ENCODE measurements at regions not wholly inside any gene's neighbourhood (a gene's known extent, or its start where the extent isn't known, plus 50 kb on each side); places are given as distances from the start of the nearest gene placed in this dataset.

DNA sequence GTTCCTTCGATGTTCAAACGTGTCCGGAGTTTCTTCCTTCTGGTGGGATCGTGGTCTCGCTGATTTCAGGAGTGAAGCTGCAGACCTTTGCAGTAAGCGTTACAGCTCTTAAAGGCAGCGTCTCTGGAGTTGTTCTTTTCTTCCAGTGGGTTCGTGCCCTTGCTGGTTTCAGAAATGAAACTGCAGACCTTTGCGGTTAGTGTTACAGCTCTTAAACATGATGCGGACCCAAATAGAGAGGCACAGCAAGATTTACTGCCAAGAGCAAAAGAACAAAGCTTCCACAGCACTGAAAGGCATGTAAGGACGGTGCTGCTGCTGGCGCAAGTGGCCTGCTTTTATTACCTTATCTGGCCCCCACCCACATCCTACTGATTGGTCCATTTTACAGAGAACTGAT is 931.4 kb downstream of the IPMK start:
- TF ChIP-seq, protein P1, sequence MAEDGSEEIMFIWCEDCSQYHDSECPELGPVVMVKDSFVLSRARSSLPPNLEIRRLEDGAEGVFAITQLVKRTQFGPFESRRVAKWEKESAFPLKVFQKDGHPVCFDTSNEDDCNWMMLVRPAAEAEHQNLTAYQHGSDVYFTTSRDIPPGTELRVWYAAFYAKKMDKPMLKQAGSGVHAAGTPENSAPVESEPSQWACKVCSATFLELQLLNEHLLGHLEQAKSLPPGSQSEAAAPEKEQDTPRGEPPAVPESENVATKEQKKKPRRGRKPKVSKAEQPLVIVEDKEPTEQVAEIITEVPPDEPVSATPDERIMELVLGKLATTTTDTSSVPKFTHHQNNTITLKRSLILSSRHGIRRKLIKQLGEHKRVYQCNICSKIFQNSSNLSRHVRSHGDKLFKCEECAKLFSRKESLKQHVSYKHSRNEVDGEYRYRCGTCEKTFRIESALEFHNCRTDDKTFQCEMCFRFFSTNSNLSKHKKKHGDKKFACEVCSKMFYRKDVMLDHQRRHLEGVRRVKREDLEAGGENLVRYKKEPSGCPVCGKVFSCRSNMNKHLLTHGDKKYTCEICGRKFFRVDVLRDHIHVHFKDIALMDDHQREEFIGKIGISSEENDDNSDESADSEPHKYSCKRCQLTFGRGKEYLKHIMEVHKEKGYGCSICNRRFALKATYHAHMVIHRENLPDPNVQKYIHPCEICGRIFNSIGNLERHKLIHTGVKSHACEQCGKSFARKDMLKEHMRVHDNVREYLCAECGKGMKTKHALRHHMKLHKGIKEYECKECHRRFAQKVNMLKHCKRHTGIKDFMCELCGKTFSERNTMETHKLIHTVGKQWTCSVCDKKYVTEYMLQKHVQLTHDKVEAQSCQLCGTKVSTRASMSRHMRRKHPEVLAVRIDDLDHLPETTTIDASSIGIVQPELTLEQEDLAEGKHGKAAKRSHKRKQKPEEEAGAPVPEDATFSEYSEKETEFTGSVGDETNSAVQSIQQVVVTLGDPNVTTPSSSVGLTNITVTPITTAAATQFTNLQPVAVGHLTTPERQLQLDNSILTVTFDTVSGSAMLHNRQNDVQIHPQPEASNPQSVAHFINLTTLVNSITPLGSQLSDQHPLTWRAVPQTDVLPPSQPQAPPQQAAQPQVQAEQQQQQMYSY (CRISPR knock-in tag; IDR thresholded peaks at IDR 0.05), result no peak
- TF ChIP-seq NRF1 (conservative IDR thresholded peaks at IDR 0.05; ENCODE audit: low read depth, low read length) (no peak), PAX8 (IDR thresholded peaks at IDR 0.05) (no peak)
- Histone ChIP-seq H3K9ac (ENCODE audit: control insufficient read depth, insufficient read depth, low read length) (no peak overlapping the region), H3K27me3 (replicated peaks in 1 of 2; ENCODE audit: control insufficient read depth in 2 of 2, insufficient read depth in 2 of 2, low read length in 1 of 2) (no peaks in the 10 kb centered on the region), H3K79me2 (ENCODE audit: control insufficient read depth, insufficient read depth, low read length) (no peaks in the 10 kb centered on the region), H3K4me1 (ENCODE audit: control insufficient read depth, insufficient read depth, low read length) (no peaks in the 10 kb centered on the region), H3K4me3 (no peak overlapping the region), H3K9me3 (replicated peaks; ENCODE audit: control insufficient read depth, insufficient read depth, low read length) (no peaks in the 10 kb centered on the region), H3K4me2 (ENCODE audit: control insufficient read depth, insufficient read depth) (no peak overlapping the region), H4K20me1 (ENCODE audit: control insufficient read depth, insufficient read depth) (no peaks in the 10 kb centered on the region), H3K36me3 (ENCODE audit: control insufficient read depth in 2 of 2, insufficient read depth in 2 of 2, low read length in 1 of 2) (no peaks in the 10 kb centered on the region), H3K27ac (ENCODE audit: control insufficient read depth, insufficient read depth) (no peak overlapping the region), H2AFZ (ENCODE audit: control insufficient read depth, low read depth, low read length) (no peak overlapping the region)
- intact Hi-C loops (cut with micrococcal nuclease; ENCODE audit: unreplicated experiment) (loop anchor here (5.0 kb wide), 2 partner anchors 256 to 816 kb away; no protein-coding TSS in a partner anchor), in situ Hi-C loops (cut with MboI) (no loop called here)
- ChIA-PET SMC1A (ENCODE audit: uncharacterized antibody, unreplicated experiment) (no interaction called here), POLR2A (no interaction called here), CTCF (interaction anchor here (1.2 to 9.4 kb wide), 2 partner anchors 19 to 320 kb away, joined by 4 to 109 read pairs; no protein-coding TSS in a partner anchor), RAD21 (ENCODE audit: unreplicated experiment) (no interaction called here)
- no peak for ATAC-seq
- no peak for DNase-seq (ENCODE audit: low read depth, low spot score)
- no peak for FAIRE-seq
- WGBS (ENCODE audit: insufficient coverage, insufficient replicate concordance, low lambda C conversion rate, missing lambda C conversion rate), result 57% methylated on average over 12 of the region's 12 CpGs
- no TSS peak for BruUV-seq (replicated peaks)

DNA sequence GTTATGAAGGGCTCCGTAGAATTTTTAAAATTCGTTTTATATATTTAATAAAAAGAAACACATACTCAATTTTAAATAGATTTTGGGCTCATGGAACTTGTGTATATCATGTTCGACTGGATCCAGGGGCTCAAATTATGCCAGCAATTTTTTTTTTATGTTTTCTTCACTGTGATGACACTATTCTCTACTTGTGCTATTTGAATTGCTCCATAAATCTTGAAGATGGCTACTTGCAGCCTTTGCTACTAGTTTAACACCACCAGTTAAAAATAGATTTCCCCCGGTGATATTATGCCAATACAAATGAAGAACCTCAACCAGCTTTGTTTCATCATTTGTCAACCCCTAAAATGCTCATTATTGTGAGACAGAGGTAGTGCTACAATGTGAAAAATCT is 933.2 kb downstream of the IPMK start:
- Histone ChIP-seq H2AFZ (ENCODE audit: control insufficient read depth, low read depth, low read length) (no peak overlapping the region), H4K20me1 (ENCODE audit: control insufficient read depth, insufficient read depth) (no peaks in the 10 kb centered on the region), H3K9me3 (replicated peaks; ENCODE audit: control insufficient read depth, insufficient read depth, low read length) (no peaks in the 10 kb centered on the region), H3K4me2 (ENCODE audit: control insufficient read depth, insufficient read depth) (no peak overlapping the region), H3K79me2 (ENCODE audit: control insufficient read depth, insufficient read depth, low read length) (no peaks in the 10 kb centered on the region), H3K4me3 (no peak overlapping the region), H3K36me3 (ENCODE audit: control insufficient read depth in 2 of 2, insufficient read depth in 2 of 2, low read length in 1 of 2) (no peaks in the 10 kb centered on the region), H3K27ac (ENCODE audit: control insufficient read depth, insufficient read depth) (no peak overlapping the region), H3K27me3 (replicated peaks in 1 of 2; ENCODE audit: control insufficient read depth in 2 of 2, insufficient read depth in 2 of 2, low read length in 1 of 2) (no peaks in the 10 kb centered on the region), H3K9ac (ENCODE audit: control insufficient read depth, insufficient read depth, low read length) (no peak overlapping the region), H3K4me1 (ENCODE audit: control insufficient read depth, insufficient read depth, low read length) (no peaks in the 10 kb centered on the region)
- WGBS (ENCODE audit: insufficient coverage, insufficient replicate concordance, low lambda C conversion rate, missing lambda C conversion rate), result 0% methylated on average over 4 of the region's 4 CpGs
- FAIRE-seq, result no peak
- ChIA-PET CTCF (interaction anchor here (0.8 kb wide), 1 partner anchor 323 kb away, joined by 3 read pairs; no protein-coding TSS in a partner anchor), SMC1A (ENCODE audit: uncharacterized antibody, unreplicated experiment) (interaction anchor here (0.7 kb wide), 1 partner anchor 269 kb away, joined by 3 read pairs; no protein-coding TSS in a partner anchor), RAD21 (ENCODE audit: unreplicated experiment) (no interaction called here), POLR2A (no interaction called here)
- TF ChIP-seq, protein P2, sequence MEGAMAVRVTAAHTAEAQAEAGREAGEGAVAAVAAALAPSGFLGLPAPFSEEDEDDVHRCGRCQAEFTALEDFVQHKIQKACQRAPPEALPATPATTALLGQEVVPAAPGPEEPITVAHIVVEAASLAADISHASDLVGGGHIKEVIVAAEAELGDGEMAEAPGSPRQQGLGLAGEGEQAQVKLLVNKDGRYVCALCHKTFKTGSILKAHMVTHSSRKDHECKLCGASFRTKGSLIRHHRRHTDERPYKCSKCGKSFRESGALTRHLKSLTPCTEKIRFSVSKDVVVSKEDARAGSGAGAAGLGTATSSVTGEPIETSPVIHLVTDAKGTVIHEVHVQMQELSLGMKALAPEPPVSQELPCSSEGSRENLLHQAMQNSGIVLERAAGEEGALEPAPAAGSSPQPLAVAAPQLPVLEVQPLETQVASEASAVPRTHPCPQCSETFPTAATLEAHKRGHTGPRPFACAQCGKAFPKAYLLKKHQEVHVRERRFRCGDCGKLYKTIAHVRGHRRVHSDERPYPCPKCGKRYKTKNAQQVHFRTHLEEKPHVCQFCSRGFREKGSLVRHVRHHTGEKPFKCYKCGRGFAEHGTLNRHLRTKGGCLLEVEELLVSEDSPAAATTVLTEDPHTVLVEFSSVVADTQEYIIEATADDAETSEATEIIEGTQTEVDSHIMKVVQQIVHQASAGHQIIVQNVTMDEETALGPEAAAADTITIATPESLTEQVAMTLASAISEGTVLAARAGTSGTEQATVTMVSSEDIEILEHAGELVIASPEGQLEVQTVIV (IDR thresholded peaks at IDR 0.05; ENCODE audit: borderline replicate concordance, partially characterized antibody), result no peak
- no peak for DNase-seq (ENCODE audit: low read depth, low spot score)
- intact Hi-C loops (cut with micrococcal nuclease; ENCODE audit: unreplicated experiment), result no loop called here
- in situ Hi-C loops (cut with MboI), result no loop called here
- no peak for ATAC-seq
- BruUV-seq (replicated peaks), result no TSS peak

Measured in GM12878 (cell line).